Fibroblast of lung (primary cell): ENCODE measurements at regions not wholly inside any gene's neighbourhood (a gene's known extent, or its start where the extent isn't known, plus 50 kb on each side); places are given as distances from the start of the nearest gene placed in this dataset.

Source experiments
- DNase-seq, 2 donors: peaks; one replicate each; pipeline versions ENCODE4 v3.0.0 to v3.0.0-alpha.2; 2010; ENCODE audit warnings: low read depth in 2 of 2
- H2AFZ ChIP-seq: 2 replicates; pipeline ENCODE4 v1.5.1; 2012; ENCODE audit warnings: low read length, control low read depth, inconsistent platforms
- H3K27ac ChIP-seq: 2 replicates; pipeline ENCODE4 v1.5.1; 2011; ENCODE audit warnings: low read length, control low read depth; ENCODE audit not compliant: insufficient read depth
- H3K27me3 ChIP-seq: 2 replicates; pipeline ENCODE4 v1.5.1; 2011; ENCODE audit warnings: mild to moderate bottlenecking, low read length; ENCODE audit not compliant: control insufficient read depth, insufficient read depth
- H3K36me3 ChIP-seq: 2 replicates; pipeline ENCODE4 v1.5.1; 2011; ENCODE audit warnings: low read length; ENCODE audit not compliant: control insufficient read depth, insufficient read depth
- H3K4me1 ChIP-seq: 2 replicates; pipeline ENCODE4 v1.5.1; 2011; ENCODE audit warnings: low read length; ENCODE audit not compliant: control insufficient read depth, insufficient read depth; ENCODE audit errors: extremely low read depth
- H3K4me2 ChIP-seq: 2 replicates; pipeline ENCODE4 v1.5.1; 2011; ENCODE audit warnings: low read length, control low read depth; ENCODE audit not compliant: insufficient read depth; ENCODE audit errors: extremely low read depth
- H3K4me3 ChIP-seq, 4 experiments: fragments of 200-600 bp in 1 of 4; sonication (generic) in 1 of 4; replicated peaks in 1 of 4; 2 replicates each; pipeline ENCODE4 v1.5.1; 2011 to 2016; ENCODE audit warnings: low read length in 4 of 4, low read depth in 3 of 4, mild to moderate bottlenecking in 3 of 4, control low read depth in 2 of 4, inconsistent platforms in 1 of 4, mixed read lengths in 1 of 4; ENCODE audit not compliant: insufficient read depth in 1 of 4; ENCODE audit errors: control extremely low read depth in 1 of 4
- H3K79me2 ChIP-seq: 2 replicates; pipeline ENCODE4 v1.5.1; 2012; ENCODE audit warnings: mild to moderate bottlenecking, low read length, inconsistent platforms; ENCODE audit not compliant: control insufficient read depth, insufficient read depth
- H3K9ac ChIP-seq: 2 replicates; pipeline ENCODE4 v1.5.1; 2011; ENCODE audit warnings: mild to moderate bottlenecking, low read length, control low read depth; ENCODE audit not compliant: insufficient read depth
- H3K9me3 ChIP-seq: 2 replicates; pipeline ENCODE4 v1.5.1; 2012; ENCODE audit warnings: low read depth, low read length; ENCODE audit not compliant: control insufficient read depth, insufficient read depth
- H4K20me1 ChIP-seq: 2 replicates; pipeline ENCODE4 v1.5.1; 2011; ENCODE audit warnings: low read length; ENCODE audit not compliant: control insufficient read depth, insufficient read depth; ENCODE audit errors: extremely low read depth
- CTCF ChIP-seq, 2 donors: IDR thresholded peaks in 1 of 2; conservative IDR thresholded peaks in 1 of 2; 1 replicate in 1 of 2; 2 replicates in 1 of 2; pipeline ENCODE4 v1.5.1; 2011 to 2012; ENCODE audit warnings: low read length in 2 of 2, control low read depth in 1 of 2, inconsistent platforms in 1 of 2, low read depth in 1 of 2, mild to moderate bottlenecking in 1 of 2
- EZH2 ChIP-seq: IDR thresholded peaks from 2 replicates; pipeline ENCODE4 v1.5.1; 2012; ENCODE audit warnings: low read length, control low read depth, mild to moderate bottlenecking; ENCODE audit errors: missing control alignments

GRCh38 chr7:33779216-33779615 is 126.1 kb upstream of the BMPER start:
- Histone ChIP-seq H3K27ac (no peak overlapping the region), H3K4me2 (no peak overlapping the region), H3K4me3 (no peak overlapping the region), H3K9me3 (no peaks in the 10 kb centered on the region), H3K9ac (no peak overlapping the region), H3K36me3 (no peaks in the 10 kb centered on the region), H4K20me1 (no peaks in the 10 kb centered on the region), H3K27me3 (peaks cover 3% of the 10 kb centered on the region), H3K4me1 (no peaks in the 10 kb centered on the region), H3K79me2 (no peaks in the 10 kb centered on the region), H2AFZ (no peak overlapping the region)
- TF ChIP-seq EZH2 (no peak), CTCF (conservative IDR thresholded peaks at IDR 0.05 in 1 of 2, IDR thresholded peaks at IDR 0.05 in 1 of 2; ENCODE audit: low read depth in 1 of 2, low read length in 2 of 2) (no peak)
- no peak for DNase-seq

GRCh38 chr7:33781167-33781566 is 124.2 kb upstream of the BMPER start:
- no peak for DNase-seq
- no peaks in the 10 kb centered on the region for H3K36me3 ChIP-seq
- H3K9me3 ChIP-seq, result no peaks in the 10 kb centered on the region
- H2AFZ ChIP-seq, result no peak overlapping the region
- H4K20me1 ChIP-seq, result no peaks in the 10 kb centered on the region
- no peak overlapping the region for H3K27ac ChIP-seq
- no peaks in the 10 kb centered on the region for H3K79me2 ChIP-seq
- no peak for TF ChIP-seq CTCF (conservative IDR thresholded peaks at IDR 0.05 in 1 of 2, IDR thresholded peaks at IDR 0.05 in 1 of 2; ENCODE audit: low read depth in 1 of 2, low read length in 2 of 2)
- TF ChIP-seq EZH2, result no peak
- no peak overlapping the region for H3K4me2 ChIP-seq
- H3K4me1 ChIP-seq, result no peaks in the 10 kb centered on the region
- H3K9ac ChIP-seq, result no peak overlapping the region
- no peak overlapping the region for H3K4me3 ChIP-seq
- peaks cover 5% of the 10 kb centered on the region for H3K27me3 ChIP-seq

GRCh38 chr7:33781796-33782195 is 123.5 kb upstream of the BMPER start:
- Histone ChIP-seq H3K79me2 (no peaks in the 10 kb centered on the region), H4K20me1 (no peaks in the 10 kb centered on the region), H3K9me3 (no peaks in the 10 kb centered on the region), H3K27me3 (peaks cover 5% of the 10 kb centered on the region), H3K4me3 (no peak overlapping the region), H3K27ac (no peak overlapping the region), H3K9ac (no peak overlapping the region), H3K4me1 (no peaks in the 10 kb centered on the region), H3K36me3 (no peaks in the 10 kb centered on the region), H3K4me2 (no peak overlapping the region), H2AFZ (no peak overlapping the region)
- no peak for TF ChIP-seq CTCF (conservative IDR thresholded peaks at IDR 0.05 in 1 of 2, IDR thresholded peaks at IDR 0.05 in 1 of 2; ENCODE audit: low read depth in 1 of 2, low read length in 2 of 2)
- no peak for TF ChIP-seq EZH2
- DNase-seq, result no peak
